Loucy (cell line): ENCODE measurements at regions not wholly inside any gene's neighbourhood (a gene's known extent, or its start where the extent isn't known, plus 50 kb on each side); places are given as distances from the start of the nearest gene placed in this dataset.
"Not testable (repeated sequence)": the region's sequence is repeated elsewhere in the genome, so short reads cannot be mapped to it uniquely, and the experiment has no call there.

Experiments used
- H2AFZ ChIP-seq: fragments of 200-600 bp; sonication (generic); 2 replicates; pipeline ENCODE4 v1.6.0; 2016; ENCODE audit warnings: antibody characterized with exemption, mild to moderate bottlenecking, low read length, moderate library complexity
- H3F3A ChIP-seq: fragments of 200-600 bp; 2 replicates; pipeline ENCODE4 v1.6.0; 2016; ENCODE audit warnings: antibody characterized with exemption, low read depth, mild to moderate bottlenecking
- H3K27me3 ChIP-seq: fragments of 200-600 bp; sonication (generic); 2 replicates; pipeline ENCODE4 v1.6.1; 2014; ENCODE audit warnings: low read length, mild to moderate bottlenecking; ENCODE audit not compliant: insufficient read depth, poor library complexity, severe bottlenecking
- H3K36me3 ChIP-seq: fragments of 200-600 bp; sonication (generic); 2 replicates; pipeline ENCODE4 v1.6.1; 2016; ENCODE audit warnings: low read length; ENCODE audit not compliant: insufficient read depth
- H3K4me1 ChIP-seq: fragments of 200-600 bp; sonication (generic); 2 replicates; pipeline ENCODE4 v1.5.1; 2014; ENCODE audit warnings: low read length, mild to moderate bottlenecking; ENCODE audit not compliant: insufficient read depth, poor library complexity, severe bottlenecking
- H3K4me2 ChIP-seq: fragments of 200-600 bp; sonication (generic); 2 replicates; pipeline ENCODE4 v1.6.0; 2014; ENCODE audit warnings: antibody characterized with exemption, low read length, low read depth, mild to moderate bottlenecking; ENCODE audit not compliant: poor library complexity, severe bottlenecking
- H3K4me3 ChIP-seq: fragments of 200-600 bp; sonication (generic); 2 replicates; pipeline ENCODE4 v1.5.1; 2014; ENCODE audit warnings: low read length, mild to moderate bottlenecking, mixed read lengths; ENCODE audit not compliant: poor library complexity, severe bottlenecking
- H3K79me2 ChIP-seq: fragments of 200-600 bp; sonication (generic); 2 replicates; pipeline ENCODE4 v1.6.1; 2014; ENCODE audit warnings: low read length; ENCODE audit not compliant: insufficient read depth
- H3K9ac ChIP-seq: fragments of 200-600 bp; sonication (generic); 2 replicates; pipeline ENCODE4 v1.6.0; 2014; ENCODE audit warnings: mild to moderate bottlenecking, low read depth, low read length, moderate library complexity; ENCODE audit not compliant: poor library complexity, severe bottlenecking
- H3K9me2 ChIP-seq: fragments of 200-600 bp; sonication (generic); replicated peaks from 2 replicates; pipeline ENCODE4 v1.6.1; 2016; ENCODE audit warnings: low read depth, low read length, mixed read lengths
- H3K9me3 ChIP-seq: fragments of 200-600 bp; sonication (generic); 2 replicates; pipeline ENCODE4 v1.6.1; 2014; ENCODE audit warnings: mild to moderate bottlenecking, antibody characterized with exemption, low read length, low read depth; ENCODE audit not compliant: insufficient read depth
- H4K20me1 ChIP-seq: fragments of 200-600 bp; sonication (generic); 2 replicates; pipeline ENCODE4 v1.6.0; 2014; ENCODE audit warnings: antibody characterized with exemption, low read length, mild to moderate bottlenecking; ENCODE audit not compliant: insufficient read depth, poor library complexity, severe bottlenecking
- CTCF ChIP-seq: fragments of 200-600 bp; sonication (generic); conservative IDR thresholded peaks from 2 replicates; pipeline ENCODE4 v1.5.1; 2014; ENCODE audit warnings: mild to moderate bottlenecking, antibody characterized with exemption, low read length
- EZH2phosphoT487 ChIP-seq: fragments of 200-600 bp; IDR thresholded peaks from 2 replicates; pipeline ENCODE4 v1.6.1; 2018; ENCODE audit warnings: antibody characterized with exemption, mild to moderate bottlenecking, moderate library complexity, borderline replicate concordance

DNA sequence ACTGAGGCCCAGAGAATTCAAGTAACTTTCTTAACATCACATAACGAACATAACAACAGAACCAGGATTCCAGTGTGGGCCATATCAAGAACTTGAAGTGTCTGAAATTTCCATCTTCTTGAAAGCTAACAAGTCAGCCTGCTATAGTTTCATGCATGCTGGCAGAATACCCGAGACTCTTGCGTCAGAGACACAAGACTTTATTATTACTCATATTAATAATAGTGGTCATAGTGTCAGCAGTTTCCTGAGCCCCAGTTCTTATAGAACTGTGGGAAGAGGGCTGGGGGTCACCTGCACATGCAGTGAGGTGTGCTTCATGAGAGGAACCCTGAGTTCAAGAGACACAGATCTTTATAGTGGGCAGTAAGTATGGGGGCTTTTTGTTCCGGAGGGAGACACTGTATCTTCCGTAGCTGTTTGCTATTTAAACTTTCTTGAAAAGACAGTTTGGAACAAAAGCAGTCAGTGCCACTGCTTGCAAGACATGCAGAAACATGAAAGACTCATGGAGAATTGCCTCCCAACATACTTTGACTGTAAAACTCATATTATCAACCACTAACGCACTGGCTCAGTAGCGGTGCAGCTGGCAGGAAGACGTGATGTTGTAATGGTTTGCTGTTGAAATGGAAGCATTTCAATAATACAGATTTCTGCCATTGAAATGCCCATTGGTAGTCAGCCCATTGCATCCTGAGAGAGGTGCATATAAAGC is 339.2 kb downstream of the ADGRL2 start:
- no peaks in the 10 kb centered on the region for H3K79me2 ChIP-seq
- peaks cover 4% of the 10 kb centered on the region for H3K4me1 ChIP-seq
- no peaks in the 10 kb centered on the region for H3K36me3 ChIP-seq
- H3F3A ChIP-seq, result no peaks in the 10 kb centered on the region
- no peaks in the 10 kb centered on the region for H3K27me3 ChIP-seq
- no peak overlapping the region for H3K9ac ChIP-seq
- no peak overlapping the region for H2AFZ ChIP-seq
- no peaks in the 10 kb centered on the region for H3K9me2 ChIP-seq
- TF ChIP-seq EZH2phosphoT487 (no peak), CTCF (no peak)
- no peaks in the 10 kb centered on the region for H4K20me1 ChIP-seq
- no peaks in the 10 kb centered on the region for H3K9me3 ChIP-seq
- H3K4me2 ChIP-seq, result no peak overlapping the region
- H3K4me3 ChIP-seq, result no peak overlapping the region

DNA sequence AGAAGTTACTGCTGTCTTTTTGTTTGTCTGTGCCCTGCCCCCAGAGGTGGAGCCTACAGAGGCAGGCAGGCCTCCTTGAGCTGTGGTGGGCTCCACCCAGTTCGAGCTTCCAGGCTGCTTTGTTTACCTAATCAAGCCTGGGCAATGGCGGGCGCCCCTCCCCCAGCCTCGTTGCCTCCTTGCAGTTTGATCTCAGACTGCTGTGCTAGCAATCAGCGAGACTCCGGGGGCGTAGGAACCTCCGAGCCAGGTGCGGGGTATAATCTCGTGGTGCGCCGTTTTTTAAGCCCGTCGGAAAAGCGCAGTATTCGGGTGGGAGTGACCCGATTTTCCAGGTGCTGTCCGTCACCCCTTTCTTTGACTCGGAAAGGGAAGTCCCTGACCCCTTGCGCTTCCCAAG is 335.6 kb downstream of the ADGRL2 start:
- H3K79me2 ChIP-seq, H3K4me3 ChIP-seq, H4K20me1 ChIP-seq, H3K9ac ChIP-seq, H3K9me2 ChIP-seq, H3K9me3 ChIP-seq, H3K36me3 ChIP-seq, H2AFZ ChIP-seq, H3K4me1 ChIP-seq, H3F3A ChIP-seq, H3K4me2 ChIP-seq, H3K27me3 ChIP-seq: not testable (repeated sequence)

DNA sequence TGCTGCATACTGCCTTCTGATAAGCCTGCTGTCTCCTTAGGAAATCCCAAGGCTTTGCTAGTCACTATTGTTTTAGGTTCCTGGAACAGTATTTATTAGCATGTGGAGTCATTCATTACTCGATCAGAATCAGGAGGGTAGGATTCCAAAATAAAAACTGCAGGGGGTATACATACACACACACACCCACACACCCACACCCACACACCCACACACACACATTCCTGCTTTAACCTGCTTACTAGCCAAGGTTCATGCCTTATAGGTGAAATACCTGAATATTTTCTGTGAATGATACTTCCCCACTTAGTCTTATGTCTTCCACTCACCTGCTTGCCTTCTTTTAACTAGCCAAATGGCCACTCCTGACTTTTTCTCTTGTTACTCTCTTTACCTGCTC is 325.1 kb downstream of the ADGRL2 start:
- Histone ChIP-seq H3K36me3 (no peaks in the 10 kb centered on the region), H3K79me2 (no peaks in the 10 kb centered on the region), H4K20me1 (no peaks in the 10 kb centered on the region), H3K27me3 (no peaks in the 10 kb centered on the region), H2AFZ (no peak overlapping the region), H3F3A (no peaks in the 10 kb centered on the region), H3K4me1 (no peaks in the 10 kb centered on the region), H3K9ac (no peak overlapping the region), H3K9me3 (no peaks in the 10 kb centered on the region), H3K9me2 (no peaks in the 10 kb centered on the region), H3K4me2 (no peak overlapping the region), H3K4me3 (no peak overlapping the region)
- TF ChIP-seq CTCF (no peak), EZH2phosphoT487 (no peak)

- Histone ChIP-seq H3K9ac (no peak overlapping the region), H3K36me3 (no peaks in the 10 kb centered on the region), H3K4me1 (no peaks in the 10 kb centered on the region), H3K9me2 (no peaks in the 10 kb centered on the region), H4K20me1 (no peaks in the 10 kb centered on the region), H3F3A (no peaks in the 10 kb centered on the region), H3K4me3 (no peak overlapping the region), H3K79me2 (no peaks in the 10 kb centered on the region), H2AFZ (no peak overlapping the region), H3K4me2 (no peak overlapping the region), H3K9me3 (no peaks in the 10 kb centered on the region), H3K27me3 (no peaks in the 10 kb centered on the region)
- TF ChIP-seq CTCF, result no peak
- TF ChIP-seq EZH2phosphoT487, result no peak
Measured at GRCh38 chr1:82125119-82125518, 324.4 kb downstream of the ADGRL2 start.
